DND-41 (cell line): ENCODE measurements at regions not wholly inside any gene's neighbourhood (a gene's known extent, or its start where the extent isn't known, plus 50 kb on each side); places are given as distances from the start of the nearest gene placed in this dataset.

ENCODE experiments used
- ATAC-seq: fragments of 200-7000 bp; cut with Tn5 transposase; 3 replicates; pipeline ENCODE4 v1.9.1; 2021; ENCODE audit warnings: low read depth; ENCODE audit not compliant: insufficient read depth
- DNase-seq: peaks from one replicate; pipeline ENCODE4 v3.0.0-alpha.2; 2020
- H2AFZ ChIP-seq: 2 replicates; pipeline ENCODE4 v1.6.0; 2012; ENCODE audit warnings: low read depth, low read length
- H3K27ac ChIP-seq: 2 replicates; pipeline ENCODE4 v1.5.1; 2012; ENCODE audit warnings: low read length, inconsistent platforms
- H3K27me3 ChIP-seq: fragments of 200-600 bp; sonication (generic); 2 replicates; pipeline ENCODE4 v1.6.0; 2012; ENCODE audit warnings: low read length, mild to moderate bottlenecking, inconsistent platforms; ENCODE audit not compliant: insufficient read depth, poor library complexity
- H3K36me3 ChIP-seq: 2 replicates; pipeline ENCODE4 v1.5.1; 2012; ENCODE audit warnings: low read length, inconsistent platforms; ENCODE audit not compliant: insufficient read depth
- H3K4me1 ChIP-seq: 2 replicates; pipeline ENCODE4 v1.5.1; 2012; ENCODE audit warnings: mild to moderate bottlenecking, low read length; ENCODE audit not compliant: insufficient read depth
- H3K4me2 ChIP-seq: 2 replicates; pipeline ENCODE4 v1.6.0; 2012; ENCODE audit warnings: mild to moderate bottlenecking, moderate library complexity, low read length, inconsistent platforms; ENCODE audit not compliant: insufficient read depth
- H3K4me3 ChIP-seq, 2 experiments: fragments of 200-600 bp in 1 of 2; shearing (Covaris generic) in 1 of 2; 2 replicates each; pipeline ENCODE4 v1.5.1; 2012 to 2016; ENCODE audit warnings: inconsistent platforms in 2 of 2, low read length in 2 of 2, mild to moderate bottlenecking in 2 of 2, low read depth in 1 of 2, moderate library complexity in 1 of 2
- H3K79me2 ChIP-seq: 2 replicates; pipeline ENCODE4 v1.6.0; 2012; ENCODE audit warnings: low read length, inconsistent platforms; ENCODE audit not compliant: insufficient read depth
- H3K9ac ChIP-seq: 2 replicates; pipeline ENCODE4 v1.6.0; 2012; ENCODE audit warnings: low read depth, mild to moderate bottlenecking, inconsistent platforms, low read length, moderate library complexity
- H3K9me3 ChIP-seq: 2 replicates; pipeline ENCODE4 v1.5.1; 2012; ENCODE audit warnings: low read length, moderate library complexity, mild to moderate bottlenecking, inconsistent platforms; ENCODE audit not compliant: insufficient read depth, severe bottlenecking
- H4K20me1 ChIP-seq: 2 replicates; pipeline ENCODE4 v1.6.0; 2012; ENCODE audit warnings: low read length; ENCODE audit not compliant: insufficient read depth
- EZH2 ChIP-seq: IDR thresholded peaks from 3 replicates; pipeline ENCODE4 v1.6.1; 2012; ENCODE audit warnings: borderline replicate concordance, low read depth, mild to moderate bottlenecking, moderate library complexity, low read length, inconsistent platforms; ENCODE audit not compliant: severe bottlenecking
- TF ChIP-seq, protein P1 (sequence below): IDR thresholded peaks from 2 replicates; pipeline ENCODE4 v1.5.1; 2012; ENCODE audit warnings: borderline replicate concordance, low read length, moderate library complexity, mild to moderate bottlenecking; ENCODE audit not compliant: poor library complexity, severe bottlenecking; ENCODE audit errors: extremely low read depth

DNA sequence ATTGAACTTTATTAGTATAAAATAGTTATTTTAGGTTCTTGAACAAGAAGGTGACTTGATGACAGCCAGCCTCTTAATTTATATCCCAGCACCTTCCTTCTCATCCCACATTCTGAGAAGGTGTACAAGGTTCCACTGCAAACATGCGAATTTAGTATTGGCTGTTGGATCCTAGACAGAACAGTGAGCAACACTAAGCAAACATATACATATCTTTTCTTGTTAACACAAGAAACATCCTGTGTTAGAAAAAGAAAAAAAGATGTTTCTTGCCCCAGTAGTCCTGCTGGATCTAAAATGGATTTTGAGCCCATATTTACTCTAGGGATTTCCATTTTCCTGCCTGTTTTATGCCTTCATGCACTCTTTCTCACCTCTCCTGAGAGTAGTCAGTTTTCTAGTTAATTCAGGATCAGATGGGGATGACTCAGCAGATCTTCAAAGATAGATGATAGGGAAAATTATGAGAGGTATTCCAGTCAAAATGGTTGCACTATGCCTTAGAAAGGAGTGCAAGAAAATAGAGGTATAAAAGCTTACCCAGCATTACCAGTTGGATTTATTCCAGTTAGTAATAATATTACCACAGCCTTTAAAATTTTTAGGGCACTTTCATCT lies 336.5 kb downstream of the MEIS1 start:
- H3K79me2 ChIP-seq: no peaks in the 10 kb centered on the region
- TF ChIP-seq EZH2: no peak
- TF ChIP-seq, protein P1, sequence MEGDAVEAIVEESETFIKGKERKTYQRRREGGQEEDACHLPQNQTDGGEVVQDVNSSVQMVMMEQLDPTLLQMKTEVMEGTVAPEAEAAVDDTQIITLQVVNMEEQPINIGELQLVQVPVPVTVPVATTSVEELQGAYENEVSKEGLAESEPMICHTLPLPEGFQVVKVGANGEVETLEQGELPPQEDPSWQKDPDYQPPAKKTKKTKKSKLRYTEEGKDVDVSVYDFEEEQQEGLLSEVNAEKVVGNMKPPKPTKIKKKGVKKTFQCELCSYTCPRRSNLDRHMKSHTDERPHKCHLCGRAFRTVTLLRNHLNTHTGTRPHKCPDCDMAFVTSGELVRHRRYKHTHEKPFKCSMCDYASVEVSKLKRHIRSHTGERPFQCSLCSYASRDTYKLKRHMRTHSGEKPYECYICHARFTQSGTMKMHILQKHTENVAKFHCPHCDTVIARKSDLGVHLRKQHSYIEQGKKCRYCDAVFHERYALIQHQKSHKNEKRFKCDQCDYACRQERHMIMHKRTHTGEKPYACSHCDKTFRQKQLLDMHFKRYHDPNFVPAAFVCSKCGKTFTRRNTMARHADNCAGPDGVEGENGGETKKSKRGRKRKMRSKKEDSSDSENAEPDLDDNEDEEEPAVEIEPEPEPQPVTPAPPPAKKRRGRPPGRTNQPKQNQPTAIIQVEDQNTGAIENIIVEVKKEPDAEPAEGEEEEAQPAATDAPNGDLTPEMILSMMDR: no peak
- no peaks in the 10 kb centered on the region for H3K4me1 ChIP-seq
- no peak overlapping the region for H3K4me3 ChIP-seq
- H3K4me2 ChIP-seq: no peak overlapping the region
- DNase-seq (no peak), ATAC-seq (no peak)
- no peak overlapping the region for H2AFZ ChIP-seq
- no peak overlapping the region for H3K9ac ChIP-seq
- H4K20me1 ChIP-seq: no peaks in the 10 kb centered on the region
- H3K27me3 ChIP-seq: no peaks in the 10 kb centered on the region
- H3K36me3 ChIP-seq: no peaks in the 10 kb centered on the region
- H3K9me3 ChIP-seq: no peaks in the 10 kb centered on the region
- H3K27ac ChIP-seq: no peak overlapping the region

- Histone ChIP-seq H3K4me1 (no peaks in the 10 kb centered on the region), H3K27ac (no peak overlapping the region), H3K27me3 (no peaks in the 10 kb centered on the region), H3K4me3 (no peak overlapping the region), H3K79me2 (no peaks in the 10 kb centered on the region), H3K36me3 (no peaks in the 10 kb centered on the region), H4K20me1 (no peaks in the 10 kb centered on the region), H3K9me3 (no peaks in the 10 kb centered on the region), H2AFZ (no peak overlapping the region), H3K9ac (no peak overlapping the region), H3K4me2 (no peak overlapping the region)
- no peak for TF ChIP-seq EZH2
- TF ChIP-seq, protein P1: no peak
- DNase-seq: no peak
- ATAC-seq: no peak
Observed at GRCh38 chr2:66772618-66773017, 337.7 kb downstream of the MEIS1 start.

GRCh38 chr2:66775730-66776422 lies 341.0 kb downstream of the MEIS1 start:
- Histone ChIP-seq H3K9me3 (no peaks in the 10 kb centered on the region), H3K79me2 (no peaks in the 10 kb centered on the region), H4K20me1 (no peaks in the 10 kb centered on the region), H3K4me2 (no peak overlapping the region), H3K9ac (no peak overlapping the region), H3K27ac (no peak overlapping the region), H3K36me3 (no peaks in the 10 kb centered on the region), H3K4me3 (no peak overlapping the region), H3K27me3 (no peaks in the 10 kb centered on the region), H3K4me1 (no peaks in the 10 kb centered on the region), H2AFZ (no peak overlapping the region)
- no peak for ATAC-seq
- DNase-seq: no peak
- TF ChIP-seq, protein P1: no peak
- no peak for TF ChIP-seq EZH2
